Upper lobe of left lung (tissue), 4 donors: ENCODE measurements at regions not wholly inside any gene's neighbourhood (a gene's known extent, or its start where the extent isn't known, plus 50 kb on each side); places are given as distances from the start of the nearest gene placed in this dataset.

Source experiments
- CTCF ChIP-seq, 6 experiments: fragments of 450-650 bp in 4 of 6; fragments of 200-600 bp in 2 of 6; sonication (generic) in 2 of 6; IDR thresholded peaks; one replicate each; pipeline ENCODE4 v1.5.1; 2016 to 2019; ENCODE audit warnings: antibody characterized with exemption in 6 of 6
- EP300 ChIP-seq, 4 donors: sonication (generic); formaldehyde crosslinking; IDR thresholded peaks; one replicate each; pipeline ENCODE4 v1.5.1; 2017; ENCODE audit warnings: antibody characterized with exemption in 4 of 4, control low read depth in 2 of 4

DNA sequence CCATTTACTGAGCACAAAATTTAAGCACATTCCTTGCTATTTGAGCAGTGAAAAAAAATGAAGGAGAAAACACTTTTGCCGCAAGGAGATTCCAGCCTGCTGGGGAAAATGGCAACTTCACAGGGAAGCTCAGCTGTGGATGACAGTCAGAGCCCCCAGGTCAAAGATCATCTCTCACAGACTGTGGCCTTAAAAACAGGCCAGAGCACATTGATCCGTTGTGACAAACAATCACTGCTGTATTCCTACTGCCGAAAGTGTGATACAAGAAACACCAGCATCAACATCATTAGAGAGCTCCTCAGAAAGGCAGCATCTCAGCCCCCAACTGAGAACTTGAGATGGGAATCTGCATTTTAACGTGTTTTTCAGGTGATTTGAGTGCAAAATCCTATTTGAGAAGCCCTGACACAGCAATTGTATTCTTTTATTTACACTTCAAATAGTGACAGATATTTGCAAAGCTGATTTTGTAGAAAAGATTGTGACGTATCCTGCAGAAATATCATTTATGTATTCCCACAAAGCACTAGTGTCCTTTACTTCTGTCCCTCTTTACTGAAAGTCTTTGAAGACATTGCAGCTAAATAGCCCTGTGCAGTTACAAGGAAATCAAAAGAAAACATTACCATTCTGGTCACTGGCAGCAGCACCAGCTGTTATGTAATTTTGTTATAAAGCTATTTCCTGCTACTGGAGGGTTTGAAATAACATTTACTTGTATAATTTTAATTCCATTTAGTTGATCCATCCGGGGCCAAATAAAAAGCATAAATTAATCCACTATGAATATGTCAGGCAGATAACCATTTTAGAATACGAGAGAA is 652.0 kb downstream of the LIG4 start:
- TF ChIP-seq CTCF (IDR thresholded peaks at IDR 0.05) (no peak), EP300 (IDR thresholded peaks at IDR 0.05) (no peak)
